H7 (cell line): ENCODE measurements at regions not wholly inside any gene's neighbourhood (a gene's known extent, or its start where the extent isn't known, plus 50 kb on each side); places are given as distances from the start of the nearest gene placed in this dataset.
A peak's percentile ranks its signal among the peaks of the same experiment; 100 is the strongest.

ENCODE experiments used
- DNase-seq: peaks from one replicate; pipeline ENCODE4 v3.0.0; 2012
- H3K27me3 ChIP-seq: 2 replicates; pipeline ENCODE4 v1.6.0; 2011; ENCODE audit warnings: mild to moderate bottlenecking, low read length; ENCODE audit not compliant: control insufficient read depth, insufficient read depth
- H3K36me3 ChIP-seq: replicated peaks from 2 replicates; pipeline ENCODE4 v1.5.1; 2011; ENCODE audit warnings: low read length; ENCODE audit not compliant: control insufficient read depth, insufficient read depth
- H3K4me3 ChIP-seq: 2 replicates; pipeline ENCODE4 v1.5.1; 2011; ENCODE audit warnings: low read depth, mild to moderate bottlenecking, control low read depth, low read length, moderate library complexity; ENCODE audit not compliant: insufficient read depth

GRCh38 chr7:12069757-12070156 is 141.3 kb upstream of the TMEM106B start:
- DNase-seq = no peak
- Histone ChIP-seq H3K27me3 (no peaks in the 10 kb centered on the region), H3K4me3 (no peak overlapping the region), H3K36me3 (no peaks in the 10 kb centered on the region)

GRCh38 chr7:12074889-12075288 is 136.2 kb upstream of the TMEM106B start:
- no peaks in the 10 kb centered on the region for H3K27me3 ChIP-seq
- no peak overlapping the region for H3K4me3 ChIP-seq
- DNase-seq = no peak
- no peaks in the 10 kb centered on the region for H3K36me3 ChIP-seq

- Histone ChIP-seq H3K27me3 (no peaks in the 10 kb centered on the region), H3K4me3 (no peak overlapping the region), H3K36me3 (no peaks in the 10 kb centered on the region)
- no peak for DNase-seq
Measured at GRCh38 chr7:12080006-12080405, 131.1 kb upstream of the TMEM106B start.

- no peak for DNase-seq
- Histone ChIP-seq H3K4me3 (no peak overlapping the region), H3K27me3 (no peaks in the 10 kb centered on the region), H3K36me3 (no peaks in the 10 kb centered on the region)
Measured at GRCh38 chr7:12085516-12085915, 125.6 kb upstream of the TMEM106B start.

- Histone ChIP-seq H3K36me3 (no peaks in the 10 kb centered on the region), H3K4me3 (no peak overlapping the region), H3K27me3 (no peaks in the 10 kb centered on the region)
- DNase-seq = no peak
Measured at GRCh38 chr7:12089951-12090756, 120.9 kb upstream of the TMEM106B start.

DNA sequence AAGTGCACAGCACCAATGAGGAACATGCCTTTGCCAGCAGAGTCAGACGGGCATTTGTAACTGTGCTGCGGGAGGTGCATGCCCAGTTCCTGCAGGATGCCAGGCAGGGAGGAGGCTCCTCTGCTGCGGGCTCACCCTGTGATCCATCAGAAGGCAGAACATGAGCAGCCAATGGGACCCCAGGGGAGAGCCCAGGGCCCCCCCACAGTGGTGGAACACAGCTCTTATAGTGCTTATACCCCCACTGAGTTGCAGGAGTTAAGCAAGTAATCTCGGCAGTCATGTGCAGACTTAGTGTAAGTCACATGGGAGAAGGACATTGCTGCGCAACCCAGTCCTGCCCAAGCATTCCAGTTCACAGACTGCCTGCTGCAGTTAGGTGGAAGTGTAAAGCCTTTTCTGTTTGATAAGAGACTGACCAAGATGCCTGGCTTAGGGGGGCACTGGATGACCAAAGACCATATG is 120.3 kb upstream of the TMEM106B start:
- Histone ChIP-seq H3K36me3 (no peaks in the 10 kb centered on the region), H3K27me3 (no peaks in the 10 kb centered on the region), H3K4me3 (no peak overlapping the region)
- DNase-seq = no peak

DNA sequence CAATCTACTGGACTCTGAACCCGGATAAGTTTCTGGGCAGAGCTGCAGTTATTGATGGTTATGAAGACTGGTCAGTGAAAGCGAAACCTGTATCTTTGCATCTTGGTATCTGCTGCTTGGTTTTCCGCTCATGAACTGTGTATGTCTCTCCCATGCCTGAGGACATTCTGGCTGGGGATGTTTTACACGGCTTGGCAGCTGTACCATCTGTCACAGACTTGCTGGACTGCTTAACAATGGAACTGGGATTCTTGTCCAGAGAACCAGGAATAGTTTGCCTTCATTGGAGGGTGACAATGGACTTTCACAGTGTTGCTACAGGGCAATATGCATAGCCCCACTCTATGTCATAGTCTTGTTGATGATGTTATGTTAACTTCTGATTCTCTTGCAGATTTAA is 119.9 kb upstream of the TMEM106B start:
- Histone ChIP-seq H3K36me3 (no peaks in the 10 kb centered on the region), H3K27me3 (no peaks in the 10 kb centered on the region), H3K4me3 (no peak overlapping the region)
- no peak for DNase-seq

- H3K4me3 ChIP-seq = no peak overlapping the region
- no peaks in the 10 kb centered on the region for H3K36me3 ChIP-seq
- no peak for DNase-seq
- no peaks in the 10 kb centered on the region for H3K27me3 ChIP-seq
Measured at GRCh38 chr7:12092499-12093130, 118.5 kb upstream of the TMEM106B start.

DNA sequence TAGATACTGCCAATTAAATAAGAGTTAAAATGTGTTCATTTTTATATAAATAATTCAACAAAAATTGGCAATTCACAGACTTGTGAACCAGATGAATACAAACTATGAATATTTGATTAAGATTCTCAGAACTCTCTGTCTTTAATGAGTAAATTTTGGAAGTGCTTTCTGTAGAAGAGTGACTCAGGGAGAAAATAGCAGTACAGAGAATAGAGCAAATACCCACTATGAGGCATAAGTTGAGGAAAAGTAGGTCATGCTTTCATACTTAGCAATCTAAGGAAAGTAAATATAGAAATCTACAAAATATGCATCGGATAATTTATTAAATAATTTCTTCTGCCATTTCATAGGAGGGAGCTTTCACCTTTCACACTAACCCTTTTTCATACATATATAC is 117.7 kb upstream of the TMEM106B start:
- H3K4me3 ChIP-seq = no peak overlapping the region
- no peaks in the 10 kb centered on the region for H3K27me3 ChIP-seq
- no peak for DNase-seq
- no peaks in the 10 kb centered on the region for H3K36me3 ChIP-seq

GRCh38 chr7:12094365-12094921 is 116.7 kb upstream of the TMEM106B start:
- Histone ChIP-seq H3K27me3 (no peaks in the 10 kb centered on the region), H3K4me3 (no peak overlapping the region), H3K36me3 (no peaks in the 10 kb centered on the region)
- DNase-seq = peak; percentile 50

- no peak overlapping the region for H3K4me3 ChIP-seq
- no peaks in the 10 kb centered on the region for H3K36me3 ChIP-seq
- no peaks in the 10 kb centered on the region for H3K27me3 ChIP-seq
- DNase-seq = no peak
Measured at GRCh38 chr7:12102126-12102525, 109.0 kb upstream of the TMEM106B start.

DNA sequence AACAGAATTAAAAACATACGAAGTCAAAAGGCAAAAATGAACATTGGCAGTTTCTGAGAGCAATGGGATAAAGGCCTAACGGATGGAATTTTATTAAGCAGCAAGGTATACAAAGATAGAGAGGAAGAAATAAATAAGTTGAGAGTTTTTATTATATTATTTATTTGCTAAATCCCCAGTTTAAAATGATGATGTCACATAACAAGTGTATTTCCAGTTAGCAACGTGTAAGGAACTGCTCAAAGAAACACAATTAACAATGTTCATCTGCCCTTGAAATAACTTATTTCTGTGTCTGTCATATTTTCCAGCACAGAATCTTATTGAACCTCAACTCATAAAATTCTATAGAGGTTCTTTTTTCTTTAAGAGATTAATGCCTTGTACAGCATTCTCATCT is 108.6 kb upstream of the TMEM106B start:
- Histone ChIP-seq H3K27me3 (no peaks in the 10 kb centered on the region), H3K4me3 (no peak overlapping the region), H3K36me3 (no peaks in the 10 kb centered on the region)
- no peak for DNase-seq

DNA sequence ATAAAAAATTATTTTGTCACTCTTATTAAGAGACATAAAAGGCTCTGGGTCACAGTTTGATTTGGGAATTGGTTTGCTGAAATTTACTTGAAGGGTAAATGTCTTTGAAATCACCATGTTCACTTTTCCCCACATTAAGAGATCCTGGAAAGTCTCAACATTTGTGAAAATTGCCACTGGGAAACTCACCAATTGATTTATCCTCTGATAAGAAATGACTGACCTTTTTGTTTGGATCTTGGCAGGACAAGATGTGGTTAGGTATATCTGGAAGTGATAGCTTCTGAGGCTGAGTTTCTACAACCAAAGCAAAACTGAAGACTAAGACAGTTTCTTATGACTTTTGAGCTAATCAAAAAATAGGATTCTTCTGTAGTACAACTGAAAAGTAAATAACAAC is 107.1 kb upstream of the TMEM106B start:
- no peak for DNase-seq
- Histone ChIP-seq H3K36me3 (no peaks in the 10 kb centered on the region), H3K4me3 (no peak overlapping the region), H3K27me3 (no peaks in the 10 kb centered on the region)

DNA sequence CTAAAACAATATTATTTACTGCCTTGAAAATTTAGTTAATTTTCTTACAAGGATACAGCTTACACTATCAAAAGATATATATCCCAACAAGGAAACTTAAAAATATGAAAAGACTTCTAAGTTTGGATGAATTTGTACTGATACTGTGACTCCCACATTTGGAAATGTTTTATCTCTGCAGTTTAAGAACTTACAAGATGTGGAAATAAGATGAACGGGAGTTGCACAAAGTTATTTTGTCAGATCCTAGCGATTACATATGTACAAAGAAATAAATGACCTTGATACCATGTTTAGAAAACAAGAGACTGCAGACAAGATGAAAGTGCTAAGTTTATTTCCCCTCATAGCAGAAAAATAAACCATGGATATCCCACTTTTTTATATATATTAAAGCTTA is 103.7 kb upstream of the TMEM106B start:
- no peaks in the 10 kb centered on the region for H3K36me3 ChIP-seq
- H3K27me3 ChIP-seq = peaks cover 9% of the 10 kb centered on the region; the same call in 1 of the 2 replicates
- H3K4me3 ChIP-seq = no peak overlapping the region
- no peak for DNase-seq

DNA sequence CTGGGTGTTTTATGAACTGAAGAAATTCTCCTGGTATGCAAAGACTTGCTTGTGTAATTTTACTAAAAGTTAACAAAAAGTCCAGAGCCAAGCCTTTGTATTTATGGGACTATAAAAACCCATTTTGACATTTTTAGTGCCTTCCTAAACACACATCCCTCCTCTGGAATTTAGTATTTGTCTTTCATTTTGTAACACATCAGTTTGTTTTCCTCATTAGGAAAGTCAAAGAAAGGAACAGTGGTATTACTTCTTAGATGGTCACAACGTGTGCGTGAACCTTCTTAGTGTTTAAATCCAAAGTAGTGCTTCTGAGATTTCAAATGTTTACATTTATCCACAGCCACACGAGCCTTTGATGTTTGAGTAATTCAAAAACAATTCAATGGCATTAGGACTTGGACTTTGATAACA is 103.2 kb upstream of the TMEM106B start:
- no peaks in the 10 kb centered on the region for H3K36me3 ChIP-seq
- peaks cover 9% of the 10 kb centered on the region; the same call in 1 of the 2 replicates for H3K27me3 ChIP-seq
- no peak for DNase-seq
- H3K4me3 ChIP-seq = no peak overlapping the region
